Neural progenitor cell (in vitro differentiated cells): ENCODE measurements at regions not wholly inside any gene's neighbourhood (a gene's known extent, or its start where the extent isn't known, plus 50 kb on each side); places are given as distances from the start of the nearest gene placed in this dataset.

ENCODE experiments used
- DNase-seq: peaks from one replicate; pipeline ENCODE4 v3.0.0-alpha.2; 2016; ENCODE audit warnings: low spot score
- H2AFZ ChIP-seq: fragments of 200-600 bp; sonication (generic); replicated peaks from 2 replicates; pipeline ENCODE4 v1.6.1; 2016; ENCODE audit warnings: antibody characterized with exemption
- H3F3A ChIP-seq: fragments of 200-600 bp; sonication (generic); 2 replicates; pipeline ENCODE4 v1.6.1; 2016; ENCODE audit warnings: antibody characterized with exemption, low read depth
- H3K27ac ChIP-seq: fragments of 200-600 bp; sonication (generic); 2 replicates; pipeline ENCODE4 v1.5.1; 2016; ENCODE audit warnings: mild to moderate bottlenecking
- H3K27me3 ChIP-seq: fragments of 200-600 bp; sonication (generic); 2 replicates; pipeline ENCODE4 v1.6.1; 2016; ENCODE audit warnings: mild to moderate bottlenecking, moderate library complexity
- H3K36me3 ChIP-seq: fragments of 200-600 bp; sonication (generic); 2 replicates; pipeline ENCODE4 v1.5.1; 2016
- H3K4me1 ChIP-seq: fragments of 200-600 bp; sonication (generic); 2 replicates; pipeline ENCODE4 v1.6.1; 2016; ENCODE audit warnings: mixed run types
- H3K4me2 ChIP-seq: fragments of 200-600 bp; sonication (generic); 2 replicates; pipeline ENCODE4 v1.6.1; 2016
- H3K4me3 ChIP-seq: fragments of 200-600 bp; sonication (generic); 2 replicates; pipeline ENCODE4 v1.5.1; 2016
- H3K79me2 ChIP-seq: fragments of 200-600 bp; sonication (generic); 2 replicates; pipeline ENCODE4 v1.6.1; 2016; ENCODE audit warnings: low read depth
- H3K9ac ChIP-seq: fragments of 200-600 bp; sonication (generic); 2 replicates; pipeline ENCODE4 v1.6.1; 2016
- H3K9me3 ChIP-seq: fragments of 200-600 bp; sonication (generic); 2 replicates; pipeline ENCODE4 v1.5.1; 2016; ENCODE audit warnings: low read depth
- H4K20me1 ChIP-seq: fragments of 200-600 bp; sonication (generic); 2 replicates; pipeline ENCODE4 v1.6.1; 2016; ENCODE audit warnings: low read depth
- H3K27ac Mint-ChIP-seq: 3 replicates; pipeline ENCODE4 v1.8.0; 2021; ENCODE audit warnings: mixed read lengths
- H3K27me3 Mint-ChIP-seq: 2 replicates; pipeline ENCODE4 v1.8.0; 2022; ENCODE audit warnings: low read depth, mild to moderate bottlenecking, inconsistent platforms, moderate library complexity, mixed read lengths; ENCODE audit not compliant: insufficient read depth
- H3K36me3 Mint-ChIP-seq: 3 replicates; pipeline ENCODE4 v1.8.0; 2021; ENCODE audit warnings: mixed read lengths
- H3K4me1 Mint-ChIP-seq: 3 replicates; pipeline ENCODE4 v1.8.0; 2021; ENCODE audit warnings: mixed read lengths
- H3K4me3 Mint-ChIP-seq: 3 replicates; pipeline ENCODE4 v1.8.0; 2021; ENCODE audit warnings: mild to moderate bottlenecking, moderate library complexity, mixed read lengths
- H3K9me3 Mint-ChIP-seq: 3 replicates; pipeline ENCODE4 v1.8.0; 2020; ENCODE audit warnings: mixed read lengths
- CTCF ChIP-seq: fragments of 200-600 bp; sonication (generic); IDR thresholded peaks from 2 replicates; pipeline ENCODE4 v1.5.1; 2017; ENCODE audit warnings: antibody characterized with exemption, mild to moderate bottlenecking
- EZH2 ChIP-seq: fragments of 200-600 bp; sonication (generic); IDR thresholded peaks from 2 replicates; pipeline ENCODE4 v1.6.1; 2017; ENCODE audit warnings: antibody characterized with exemption, mild to moderate bottlenecking, moderate library complexity
- EZH2phosphoT487 ChIP-seq: fragments of 200-600 bp; sonication (generic); IDR thresholded peaks from 2 replicates; pipeline ENCODE4 v1.6.1; 2017; ENCODE audit warnings: antibody characterized with exemption

DNA sequence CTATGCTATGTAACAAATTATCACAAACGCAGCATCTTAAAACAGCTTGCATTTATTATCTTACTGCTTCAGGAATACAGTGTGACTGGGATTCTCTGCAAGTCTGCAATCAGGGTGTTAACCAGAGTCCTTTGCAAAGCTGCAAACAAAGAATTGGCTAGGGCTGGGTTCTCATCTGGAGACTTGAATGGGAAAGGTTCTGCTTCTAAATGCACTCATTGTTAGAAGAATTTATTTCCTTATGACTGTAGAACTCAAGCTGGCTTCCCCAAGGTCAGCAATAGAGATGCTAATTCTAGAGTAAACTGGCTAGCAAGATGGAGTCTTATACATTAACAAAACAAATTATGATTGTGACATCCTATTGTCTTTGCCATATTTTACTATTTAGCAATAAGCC lies 673.7 kb downstream of the DIPK2A start:
- Histone ChIP-seq H3K4me1 (no peaks in the 10 kb centered on the region), H3K36me3 (no peaks in the 10 kb centered on the region), H3K9me3 (no peaks in the 10 kb centered on the region), H3K79me2 (no peaks in the 10 kb centered on the region), H2AFZ (no peak overlapping the region), H3K27me3 (no peaks in the 10 kb centered on the region), H3K4me3 (no peak overlapping the region), H3K4me2 (no peak overlapping the region), H3K27ac (no peak overlapping the region), H4K20me1 (no peaks in the 10 kb centered on the region), H3K9ac (no peak overlapping the region), H3F3A (no peaks in the 10 kb centered on the region)
- H3K4me1 Mint-ChIP-seq = peaks cover 5% of the 10 kb centered on the region
- no peaks in the 10 kb centered on the region for H3K27me3 Mint-ChIP-seq
- H3K36me3 Mint-ChIP-seq = no peaks in the 10 kb centered on the region
- no peak overlapping the region for H3K4me3 Mint-ChIP-seq
- H3K27ac Mint-ChIP-seq = no peak overlapping the region
- no peak for TF ChIP-seq CTCF
- no peak for TF ChIP-seq EZH2
- no peak for TF ChIP-seq EZH2phosphoT487
- no peaks in the 10 kb centered on the region for H3K9me3 Mint-ChIP-seq
- peak; percentile 18 for DNase-seq

DNA sequence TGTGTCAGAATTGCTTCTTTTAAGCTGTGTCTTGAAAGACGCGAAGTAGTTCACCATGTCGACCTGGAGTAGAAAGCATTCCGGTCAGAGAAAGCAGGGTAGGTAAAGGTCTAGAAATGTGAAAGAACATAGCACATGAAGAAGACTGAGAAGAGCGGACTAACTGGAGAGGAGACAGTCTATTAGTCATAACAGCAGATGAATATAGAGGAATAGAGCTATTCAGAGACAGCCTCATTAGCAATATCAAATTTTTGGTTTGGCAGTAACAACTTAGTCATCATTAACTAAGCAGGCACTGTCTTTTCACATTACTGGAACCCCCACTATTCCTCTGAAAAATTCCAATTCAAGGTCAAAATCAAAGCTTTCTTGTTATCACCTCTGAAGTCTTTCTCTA lies 678.8 kb downstream of the DIPK2A start:
- Histone ChIP-seq H4K20me1 (no peaks in the 10 kb centered on the region), H3K27ac (no peak overlapping the region), H3K36me3 (no peaks in the 10 kb centered on the region), H3K9me3 (no peaks in the 10 kb centered on the region), H3K27me3 (no peaks in the 10 kb centered on the region), H2AFZ (no peak overlapping the region), H3K4me1 (no peaks in the 10 kb centered on the region), H3K4me2 (no peak overlapping the region), H3K79me2 (no peaks in the 10 kb centered on the region), H3K4me3 (no peak overlapping the region), H3K9ac (no peak overlapping the region), H3F3A (no peaks in the 10 kb centered on the region)
- H3K27ac Mint-ChIP-seq = no peak overlapping the region
- TF ChIP-seq EZH2 = no peak
- TF ChIP-seq CTCF = no peak
- TF ChIP-seq EZH2phosphoT487 = no peak
- no peaks in the 10 kb centered on the region for H3K36me3 Mint-ChIP-seq
- no peaks in the 10 kb centered on the region for H3K27me3 Mint-ChIP-seq
- no peaks in the 10 kb centered on the region for H3K9me3 Mint-ChIP-seq
- no peak for DNase-seq
- no peak overlapping the region for H3K4me3 Mint-ChIP-seq
- no peaks in the 10 kb centered on the region for H3K4me1 Mint-ChIP-seq

DNA sequence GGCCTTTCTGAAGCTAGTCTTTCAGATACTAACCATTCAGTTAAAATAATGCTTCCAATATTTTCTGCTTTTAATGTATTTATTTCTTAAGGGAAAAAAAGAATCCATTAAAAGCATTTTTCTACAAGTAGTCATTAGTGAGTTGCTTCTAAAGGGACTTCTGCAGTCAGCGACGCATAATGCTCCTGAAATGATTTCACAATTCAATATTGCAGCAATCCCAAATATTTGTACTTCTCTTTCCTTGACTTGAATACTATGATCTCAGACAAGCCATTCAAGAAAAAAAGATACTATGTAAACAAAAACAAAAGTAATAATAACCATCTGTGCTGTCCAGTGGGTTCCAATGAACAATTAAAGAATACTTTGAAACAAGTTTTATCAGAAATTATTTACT lies 681.0 kb downstream of the DIPK2A start:
- Histone ChIP-seq H3F3A (no peaks in the 10 kb centered on the region), H2AFZ (no peak overlapping the region), H3K9ac (no peak overlapping the region), H3K4me2 (no peak overlapping the region), H3K27me3 (no peaks in the 10 kb centered on the region), H3K4me1 (no peaks in the 10 kb centered on the region), H3K9me3 (no peaks in the 10 kb centered on the region), H3K79me2 (no peaks in the 10 kb centered on the region), H3K4me3 (no peak overlapping the region), H3K36me3 (no peaks in the 10 kb centered on the region), H4K20me1 (no peaks in the 10 kb centered on the region), H3K27ac (no peak overlapping the region)
- no peak for DNase-seq
- Mint-ChIP-seq H3K4me1 (no peaks in the 10 kb centered on the region), H3K4me3 (no peak overlapping the region), H3K27me3 (no peaks in the 10 kb centered on the region), H3K27ac (no peak overlapping the region), H3K9me3 (no peaks in the 10 kb centered on the region), H3K36me3 (no peaks in the 10 kb centered on the region)
- no peak for TF ChIP-seq EZH2
- no peak for TF ChIP-seq CTCF
- TF ChIP-seq EZH2phosphoT487 = no peak

- Histone ChIP-seq H3F3A (no peaks in the 10 kb centered on the region), H3K27me3 (no peaks in the 10 kb centered on the region), H3K4me2 (no peak overlapping the region), H2AFZ (no peak overlapping the region), H3K9ac (no peak overlapping the region), H3K36me3 (no peaks in the 10 kb centered on the region), H3K4me1 (no peaks in the 10 kb centered on the region), H3K79me2 (no peaks in the 10 kb centered on the region), H3K4me3 (no peak overlapping the region), H3K27ac (no peak overlapping the region), H4K20me1 (no peaks in the 10 kb centered on the region), H3K9me3 (no peaks in the 10 kb centered on the region)
- no peak for DNase-seq
- Mint-ChIP-seq H3K27me3 (no peaks in the 10 kb centered on the region), H3K4me1 (no peaks in the 10 kb centered on the region), H3K9me3 (no peaks in the 10 kb centered on the region), H3K4me3 (no peak overlapping the region), H3K27ac (no peak overlapping the region), H3K36me3 (no peaks in the 10 kb centered on the region)
- TF ChIP-seq EZH2 = no peak
- no peak for TF ChIP-seq EZH2phosphoT487
- no peak for TF ChIP-seq CTCF
Observed at GRCh38 chr3:144655423-144655822, 683.8 kb downstream of the DIPK2A start.
